ENCODE measurements at regions not wholly inside any gene's neighbourhood (a gene's known extent, or its start where the extent isn't known, plus 50 kb on each side); places are given as distances from the start of the nearest gene placed in this dataset.

GRCh38 chr10:35722636-35723035, 80.5 kb upstream of the FZD8 start:
- intact Hi-C loops (cut with DNase I; ENCODE audit: low total_unique reads): no loop called here
- DNase-seq: no peak
- H3K4me1 ChIP-seq: no peaks in the 10 kb centered on the region
- H3K4me3 ChIP-seq: no peak overlapping the region
- H3K36me3 ChIP-seq (ENCODE audit: low read depth, missing control alignments): no peaks in the 10 kb centered on the region
- no peaks in the 10 kb centered on the region for H3K27me3 ChIP-seq
- WGBS, 2 donors: 78 to 83% methylated on average over 4 of the region's 4 CpGs
- no peak overlapping the region for H3K27ac ChIP-seq
- H3K9me3 ChIP-seq: no peaks in the 10 kb centered on the region
- TF ChIP-seq CTCF (IDR thresholded peaks at IDR 0.05) (no peak), POLR2A (IDR thresholded peaks at IDR 0.05) (no peak)

GRCh38 chr10:35722226-35722625, 80.1 kb upstream of the FZD8 start:
- TF ChIP-seq POLR2A (IDR thresholded peaks at IDR 0.05): no peak
- TF ChIP-seq CTCF (IDR thresholded peaks at IDR 0.05): no peak
- no peak for DNase-seq
- Histone ChIP-seq H3K4me1 (no peaks in the 10 kb centered on the region), H3K36me3 (ENCODE audit: low read depth, missing control alignments) (no peaks in the 10 kb centered on the region), H3K27ac (no peak overlapping the region), H3K9me3 (no peaks in the 10 kb centered on the region), H3K27me3 (no peaks in the 10 kb centered on the region), H3K4me3 (no peak overlapping the region)
- intact Hi-C loops (cut with DNase I; ENCODE audit: low total_unique reads): no loop called here
- 79 to 88% methylated on average over 5 of the region's 5 CpGs for WGBS, 2 donors

GRCh38 chr10:35720366-35720765, 78.3 kb upstream of the FZD8 start:
- intact Hi-C loops (cut with DNase I; ENCODE audit: low total_unique reads): no loop called here
- no peak for DNase-seq
- no peaks in the 10 kb centered on the region for H3K27me3 ChIP-seq
- H3K4me1 ChIP-seq: no peaks in the 10 kb centered on the region
- TF ChIP-seq CTCF (IDR thresholded peaks at IDR 0.05) (no peak), POLR2A (IDR thresholded peaks at IDR 0.05) (no peak)
- no peaks in the 10 kb centered on the region for H3K9me3 ChIP-seq
- H3K4me3 ChIP-seq: no peak overlapping the region
- WGBS, 2 donors: 76 to 82% methylated on average over 2 of the region's 2 CpGs
- no peak overlapping the region for H3K27ac ChIP-seq
- H3K36me3 ChIP-seq (ENCODE audit: low read depth, missing control alignments): no peaks in the 10 kb centered on the region

GRCh38 chr10:35716776-35717175, 74.7 kb upstream of the FZD8 start:
- no peak for DNase-seq

More at GRCh38 chr10:35716776-35717175, 74.7 kb upstream of the FZD8 start:
- Histone ChIP-seq H3K27ac (no peak overlapping the region), H3K4me3 (no peak overlapping the region), H3K9me3 (no peaks in the 10 kb centered on the region), H3K4me1 (no peaks in the 10 kb centered on the region), H3K36me3 (ENCODE audit: low read depth, missing control alignments) (no peaks in the 10 kb centered on the region), H3K27me3 (no peaks in the 10 kb centered on the region)
- 61 to 89% methylated on average over 1 of the region's 1 CpG for WGBS, 2 donors
- intact Hi-C loops (cut with DNase I; ENCODE audit: low total_unique reads): no loop called here
- TF ChIP-seq CTCF (IDR thresholded peaks at IDR 0.05): no peak
- TF ChIP-seq POLR2A (IDR thresholded peaks at IDR 0.05): no peak
